GM23338 (cell line): ENCODE measurements at regions not wholly inside any gene's neighbourhood (a gene's known extent, or its start where the extent isn't known, plus 50 kb on each side); places are given as distances from the start of the nearest gene placed in this dataset.

Experiments
- CTCF ChIP-seq, 2 experiments: fragments of 200-600 bp in 1 of 2; sonication (generic) in 1 of 2; conservative IDR thresholded peaks; 2 replicates each; pipeline versions ENCODE4 v1.5.1 to v1.6.1; 2016 to 2017; ENCODE audit warnings: antibody characterized with exemption in 2 of 2, low read depth in 2 of 2, mild to moderate bottlenecking in 2 of 2, moderate library complexity in 1 of 2
- EZH2 ChIP-seq: fragments of 200-600 bp; sonication (generic); IDR thresholded peaks from one replicate; pipeline ENCODE4 v1.8.0; 2017; ENCODE audit warnings: antibody characterized with exemption, mild to moderate bottlenecking, low read depth; ENCODE audit not compliant: unreplicated experiment
- EZH2phosphoT487 ChIP-seq: fragments of 200-600 bp; sonication (generic); IDR thresholded peaks from one replicate; pipeline ENCODE4 v1.8.1; 2018; ENCODE audit warnings: antibody characterized with exemption; ENCODE audit not compliant: unreplicated experiment
- NANOG ChIP-seq: IDR thresholded peaks from 2 replicates; pipeline ENCODE4 v1.6.1; 2016; ENCODE audit warnings: antibody characterized with exemption, borderline replicate concordance
- POLR2AphosphoS5 ChIP-seq: IDR thresholded peaks from 2 replicates; pipeline ENCODE4 v1.6.1; 2016; ENCODE audit warnings: antibody characterized with exemption, low read depth

- TF ChIP-seq EZH2phosphoT487 (no peak), CTCF (conservative IDR thresholded peaks at IDR 0.05; ENCODE audit: low read depth in 2 of 2) (no peak), EZH2 (no peak), NANOG (no peak), POLR2AphosphoS5 (no peak)
Measured at GRCh38 chr10:36345807-36346206, 703.7 kb upstream of the FZD8 start.
